GM12878 (cell line): ENCODE measurements at regions not wholly inside any gene's neighbourhood (a gene's known extent, or its start where the extent isn't known, plus 50 kb on each side); places are given as distances from the start of the nearest gene placed in this dataset.

Experiments
- ATAC-seq: fragments of 200-7000 bp; cut with Tn5 transposase; 3 replicates; pipeline ENCODE4 v1.9.1; 2020; ENCODE audit warnings: mild to moderate bottlenecking, moderate library complexity
- BruUV-seq: library from RNA; stranded (reverse); fragments of 400-500 nt; replicated peaks from 2 replicates; lab custom pipeline; 2021; lab: Mats Ljungman, UMichigan
- CTCF ChIA-PET: fragments of 300-600 bp; sonication (Branson Sonifier 250); formaldehyde crosslinking; extraction: SDS; loops from one replicate; lab custom pipeline; 2021; ENCODE audit warnings: inconsistent platforms; lab: Yijun Ruan, JAX
- POLR2A ChIA-PET: fragments of 350-600 bp; formaldehyde crosslinking; extraction: SDS; loops from one replicate; lab custom pipeline; 2021; ENCODE audit warnings: inconsistent platforms; lab: Charles Lee
- RAD21 ChIA-PET: fragments of 300-600 bp; sonication (Branson Sonifier 250); formaldehyde crosslinking; loops from one replicate; lab custom pipeline; 2023; ENCODE audit warnings: antibody characterized with exemption; ENCODE audit not compliant: unreplicated experiment; lab: Charles Lee
- SMC1A ChIA-PET: fragments of 300-600 bp; sonication (Branson Sonifier 250); formaldehyde crosslinking; loops from one replicate; lab custom pipeline; 2023; ENCODE audit not compliant: unreplicated experiment, uncharacterized antibody; lab: Charles Lee
- DNase-seq: peaks from one replicate; pipeline ENCODE4 v3.0.0-alpha.2; 2011; ENCODE audit warnings: low read depth, low spot score
- FAIRE-seq: peaks from 3 replicates; lab custom pipeline; 2011; peaks lifted over from hg19 to GRCh38; lab: Jason Lieb, UNC
- H2AFZ ChIP-seq: 2 replicates; pipeline ENCODE4 v1.6.0; 2011; ENCODE audit warnings: low read depth, low read length, control low read depth; ENCODE audit not compliant: control insufficient read depth
- H3K27ac ChIP-seq: 2 replicates; pipeline ENCODE4 v1.5.1; 2011; ENCODE audit warnings: control low read depth; ENCODE audit not compliant: control insufficient read depth, insufficient read depth
- H3K27me3 ChIP-seq, 2 experiments: replicated peaks in 1 of 2; 2 replicates each; pipeline versions ENCODE4 v1.6.0 to v1.6.1; 2011; ENCODE audit warnings: low read length in 1 of 2; ENCODE audit not compliant: control insufficient read depth in 2 of 2, insufficient read depth in 2 of 2
- H3K36me3 ChIP-seq, 2 experiments: 2 replicates each; pipeline ENCODE4 v1.5.1; 2011; ENCODE audit warnings: low read length in 1 of 2; ENCODE audit not compliant: control insufficient read depth in 2 of 2, insufficient read depth in 2 of 2
- H3K4me1 ChIP-seq: 2 replicates; pipeline ENCODE4 v1.6.1; 2011; ENCODE audit warnings: mild to moderate bottlenecking, low read length, moderate library complexity, mixed read lengths; ENCODE audit not compliant: control insufficient read depth, insufficient read depth
- H3K4me2 ChIP-seq: 2 replicates; pipeline ENCODE4 v1.6.0; 2011; ENCODE audit warnings: control low read depth; ENCODE audit not compliant: control insufficient read depth, insufficient read depth
- H3K4me3 ChIP-seq: fragments of 200-600 bp; sonication (generic); 2 replicates; pipeline ENCODE4 v1.5.1; 2016
- H3K79me2 ChIP-seq: 2 replicates; pipeline ENCODE4 v1.6.0; 2011; ENCODE audit warnings: low read length; ENCODE audit not compliant: control insufficient read depth, insufficient read depth
- H3K9ac ChIP-seq: 2 replicates; pipeline ENCODE4 v1.8.0; 2011; ENCODE audit warnings: low read length, control low read depth, mixed read lengths; ENCODE audit not compliant: control insufficient read depth, insufficient read depth
- H3K9me3 ChIP-seq: replicated peaks from 3 replicates; pipeline ENCODE4 v1.5.1; 2011; ENCODE audit warnings: mild to moderate bottlenecking, low read length; ENCODE audit not compliant: control insufficient read depth, insufficient read depth
- H4K20me1 ChIP-seq: 2 replicates; pipeline ENCODE4 v1.6.0; 2011; ENCODE audit not compliant: control insufficient read depth, insufficient read depth
- BMI1 ChIP-seq: fragments of 450-650 bp; IDR thresholded peaks from 2 replicates; pipeline ENCODE4 v1.6.1; 2016; ENCODE audit warnings: mild to moderate bottlenecking, moderate library complexity, borderline replicate concordance
- CEBPZ ChIP-seq: fragments of 150-350 bp; IDR thresholded peaks from 2 replicates; pipeline ENCODE4 v1.6.1; 2016; ENCODE audit warnings: low read depth, low read length
- CHD2 ChIP-seq: IDR thresholded peaks from 2 replicates; pipeline ENCODE4 v1.6.1; 2011; ENCODE audit warnings: low read depth, low read length, improper control_type of control experiment, borderline replicate concordance
- DPF2 ChIP-seq: fragments of 450-650 bp; IDR thresholded peaks from 2 replicates; pipeline ENCODE4 v1.6.1; 2017; ENCODE audit warnings: mild to moderate bottlenecking
- HSF1 ChIP-seq: fragments of 150-350 bp; IDR thresholded peaks from 2 replicates; pipeline ENCODE4 v1.6.1; 2014; ENCODE audit warnings: mild to moderate bottlenecking, low read depth, low read length
- KDM1A ChIP-seq: fragments of 200-600 bp; sonication (generic); IDR thresholded peaks from 2 replicates; pipeline ENCODE4 v1.6.1; 2016; ENCODE audit warnings: borderline replicate concordance
- MEF2A ChIP-seq: IDR thresholded peaks from 2 replicates; pipeline ENCODE4 v1.6.1; 2011; ENCODE audit warnings: low read depth, mild to moderate bottlenecking, low read length, moderate library complexity; ENCODE audit not compliant: insufficient read depth
- MEF2B ChIP-seq: fragments of 450-650 bp; IDR thresholded peaks from 2 replicates; pipeline ENCODE4 v1.6.1; 2018; ENCODE audit warnings: mild to moderate bottlenecking, moderate library complexity; ENCODE audit not compliant: partially characterized antibody, poor library complexity, severe bottlenecking
- NKRF ChIP-seq: fragments of 450-650 bp; conservative IDR thresholded peaks from 2 replicates; pipeline ENCODE4 v1.6.1; 2017; ENCODE audit warnings: mild to moderate bottlenecking, moderate library complexity
- SMARCA5 ChIP-seq: fragments of 450-650 bp; IDR thresholded peaks from 2 replicates; pipeline ENCODE4 v1.6.1; 2017; ENCODE audit warnings: mild to moderate bottlenecking
- STAT3 ChIP-seq: IDR thresholded peaks from 2 replicates; pipeline ENCODE4 v1.6.1; 2011; ENCODE audit warnings: low read depth, low read length, improper control_type of control experiment
- USF1 ChIP-seq: IDR thresholded peaks from 2 replicates; pipeline ENCODE4 v1.6.1; 2011; ENCODE audit warnings: borderline replicate concordance, low read depth, mild to moderate bottlenecking, moderate library complexity, mixed read lengths, low read length; ENCODE audit not compliant: insufficient read depth; ENCODE audit errors: extremely low read length
- ZBTB33 ChIP-seq: fragments of 450-650 bp; IDR thresholded peaks from 2 replicates; pipeline ENCODE4 v1.6.1; 2017; ENCODE audit warnings: mild to moderate bottlenecking
- WGBS: methylation state at CpG from one replicate; pipeline ENCODE4 v1.1.6; 2016; ENCODE audit warnings: low lambda C conversion rate; ENCODE audit not compliant: insufficient replicate concordance, insufficient coverage; ENCODE audit errors: missing lambda C conversion rate; 5-methylcytosine and 5-hydroxymethylcytosine counted together
- in situ Hi-C: fragments of 300-500 bp; cut with MboI; formaldehyde crosslinking; loops from 9 replicates; pipeline ENCODE4 v1.14.3; 2018; ENCODE audit warnings: mixed read lengths
- intact Hi-C: fragments of 100-400 bp; cut with micrococcal nuclease; formaldehyde crosslinking; loops from one replicate; pipeline ENCODE4 v1.14.2; 2022; ENCODE audit not compliant: unreplicated experiment

GRCh38 chr2:151070253-151070652, 191.4 kb downstream of the RBM43 start (continued):
- TF ChIP-seq NKRF (no peak), USF1 (no peak), MEF2B (no peak), MEF2A (no peak), SMARCA5 (no peak), STAT3 (no peak), BMI1 (no peak), KDM1A (no peak), CHD2 (no peak)

- no peak for DNase-seq
- ChIA-PET RAD21 (no interaction called here), SMC1A (interaction anchor here (1.0 to 1.6 kb wide), 2 partner anchors 16 kb away, joined by 3 to 5 read pairs; no protein-coding TSS in a partner anchor), POLR2A (no interaction called here), CTCF (no interaction called here)
- no peaks in the 10 kb centered on the region for H4K20me1 ChIP-seq
- WGBS, result 13% methylated on average over 8 of the region's 8 CpGs
- no peak overlapping the region for H3K4me2 ChIP-seq
- no TSS peak for BruUV-seq
- no peaks in the 10 kb centered on the region for H3K4me1 ChIP-seq
- no peaks in the 10 kb centered on the region; a peak in 1 of 4 replicates for H3K27me3 ChIP-seq
- in situ Hi-C loops, result no loop called here
- ATAC-seq, result no peak
- no peak overlapping the region for H3K27ac ChIP-seq
- H3K9ac ChIP-seq, result no peak overlapping the region
- H3K79me2 ChIP-seq, result no peaks in the 10 kb centered on the region
- no peak overlapping the region for H3K4me3 ChIP-seq
- no peak for FAIRE-seq
- H3K9me3 ChIP-seq, result no peaks in the 10 kb centered on the region
- intact Hi-C loops, result no loop called here
- H3K36me3 ChIP-seq, result no peaks in the 10 kb centered on the region
- H2AFZ ChIP-seq, result no peak overlapping the region
- no peak for TF ChIP-seq DPF2
- no peak for TF ChIP-seq HSF1
- no peak for TF ChIP-seq CEBPZ
- no peak for TF ChIP-seq ZBTB33
Measured at GRCh38 chr2:151067658-151068369, 193.8 kb downstream of the RBM43 start.
